ENCODE measurements at regions not wholly inside any gene's neighbourhood (a gene's known extent, or its start where the extent isn't known, plus 50 kb on each side); places are given as distances from the start of the nearest gene placed in this dataset.
"Not testable (repeated sequence)": the region's sequence is repeated elsewhere in the genome, so short reads cannot be mapped to it uniquely, and the experiment has no call there.

- TF ChIP-seq CTCF (IDR thresholded peaks at IDR 0.05; ENCODE audit: partially characterized antibody, unreplicated experiment): no peak
- DNase-seq: no peak
- H3K36me3 Mint-ChIP-seq (ENCODE audit: unreplicated experiment): no peaks in the 10 kb centered on the region
- no peak overlapping the region for H3K27ac Mint-ChIP-seq (ENCODE audit: unreplicated experiment)
- H3K4me3 Mint-ChIP-seq (ENCODE audit: unreplicated experiment): no peak overlapping the region
- peaks cover 4% of the 10 kb centered on the region for H3K9me3 Mint-ChIP-seq (ENCODE audit: unreplicated experiment)
- no peaks in the 10 kb centered on the region for H3K27me3 Mint-ChIP-seq (ENCODE audit: unreplicated experiment)
- peaks cover under 1% of the 10 kb centered on the region for H3K4me1 Mint-ChIP-seq (ENCODE audit: low read depth, unreplicated experiment)
These were observed 135.5 kb upstream of the CACNA2D1 start for GRCh38 chr7:82579047-82579446.

- no peak overlapping the region for H3K4me3 Mint-ChIP-seq (ENCODE audit: unreplicated experiment)
- TF ChIP-seq CTCF (IDR thresholded peaks at IDR 0.05; ENCODE audit: partially characterized antibody, unreplicated experiment): no peak
- peaks cover 2% of the 10 kb centered on the region for H3K4me1 Mint-ChIP-seq (ENCODE audit: low read depth, unreplicated experiment)
- DNase-seq: no peak
- H3K9me3 Mint-ChIP-seq (ENCODE audit: unreplicated experiment): peaks cover 2% of the 10 kb centered on the region
- H3K27me3 Mint-ChIP-seq (ENCODE audit: unreplicated experiment): no peaks in the 10 kb centered on the region
- H3K36me3 Mint-ChIP-seq (ENCODE audit: unreplicated experiment): no peaks in the 10 kb centered on the region
- H3K27ac Mint-ChIP-seq (ENCODE audit: unreplicated experiment): no peak overlapping the region
These were observed 134.9 kb upstream of the CACNA2D1 start for GRCh38 chr7:82578430-82578829.

GRCh38 chr7:82572195-82572880 is 128.8 kb upstream of the CACNA2D1 start:
- Mint-ChIP-seq H3K4me3 (ENCODE audit: unreplicated experiment) (no peak overlapping the region), H3K9me3 (ENCODE audit: unreplicated experiment) (no peaks in the 10 kb centered on the region)

GRCh38 chr7:82571047-82571446 is 127.5 kb upstream of the CACNA2D1 start:
- not testable (repeated sequence) for H3K27ac Mint-ChIP-seq (ENCODE audit: unreplicated experiment); H3K9me3 Mint-ChIP-seq (ENCODE audit: unreplicated experiment); H3K27me3 Mint-ChIP-seq (ENCODE audit: unreplicated experiment); DNase-seq; H3K4me3 Mint-ChIP-seq (ENCODE audit: unreplicated experiment); H3K36me3 Mint-ChIP-seq (ENCODE audit: unreplicated experiment)
- H3K4me1 Mint-ChIP-seq (ENCODE audit: low read depth, unreplicated experiment): peaks cover 16% of the 10 kb centered on the region

More at GRCh38 chr7:82572195-82572880, 128.8 kb upstream of the CACNA2D1 start:
- Mint-ChIP-seq H3K27ac (ENCODE audit: unreplicated experiment) (no peak overlapping the region), H3K36me3 (ENCODE audit: unreplicated experiment) (peaks cover 4% of the 10 kb centered on the region), H3K27me3 (ENCODE audit: unreplicated experiment) (no peaks in the 10 kb centered on the region), H3K4me1 (ENCODE audit: low read depth, unreplicated experiment) (peaks cover 9% of the 10 kb centered on the region)
- peak; percentile 95 for TF ChIP-seq CTCF (IDR thresholded peaks at IDR 0.05; ENCODE audit: partially characterized antibody, unreplicated experiment)
- DNase-seq: peak; percentile 92

- no peak for DNase-seq
- H3K9me3 Mint-ChIP-seq (ENCODE audit: unreplicated experiment): peaks cover 1% of the 10 kb centered on the region
- no peaks in the 10 kb centered on the region for H3K27me3 Mint-ChIP-seq (ENCODE audit: unreplicated experiment)
- H3K27ac Mint-ChIP-seq (ENCODE audit: unreplicated experiment): no peak overlapping the region
- TF ChIP-seq CTCF (IDR thresholded peaks at IDR 0.05; ENCODE audit: partially characterized antibody, unreplicated experiment): no peak
- no peak overlapping the region for H3K4me3 Mint-ChIP-seq (ENCODE audit: unreplicated experiment)
- peaks cover 4% of the 10 kb centered on the region for H3K36me3 Mint-ChIP-seq (ENCODE audit: unreplicated experiment)
- H3K4me1 Mint-ChIP-seq (ENCODE audit: low read depth, unreplicated experiment): peaks cover 20% of the 10 kb centered on the region
These were observed 124.3 kb upstream of the CACNA2D1 start for GRCh38 chr7:82567841-82568240.

All from glutamatergic neuron (in vitro differentiated cells).